GM12874 (cell line): ENCODE measurements at regions not wholly inside any gene's neighbourhood (a gene's known extent, or its start where the extent isn't known, plus 50 kb on each side); places are given as distances from the start of the nearest gene placed in this dataset.

Experiments used
- TF ChIP-seq, protein P1 (sequence below): IDR thresholded peaks from 2 replicates; pipeline ENCODE4 v1.5.1; 2011; ENCODE audit warnings: low read depth, mild to moderate bottlenecking, control low read depth, low read length, moderate library complexity; ENCODE audit not compliant: insufficient read depth

DNA sequence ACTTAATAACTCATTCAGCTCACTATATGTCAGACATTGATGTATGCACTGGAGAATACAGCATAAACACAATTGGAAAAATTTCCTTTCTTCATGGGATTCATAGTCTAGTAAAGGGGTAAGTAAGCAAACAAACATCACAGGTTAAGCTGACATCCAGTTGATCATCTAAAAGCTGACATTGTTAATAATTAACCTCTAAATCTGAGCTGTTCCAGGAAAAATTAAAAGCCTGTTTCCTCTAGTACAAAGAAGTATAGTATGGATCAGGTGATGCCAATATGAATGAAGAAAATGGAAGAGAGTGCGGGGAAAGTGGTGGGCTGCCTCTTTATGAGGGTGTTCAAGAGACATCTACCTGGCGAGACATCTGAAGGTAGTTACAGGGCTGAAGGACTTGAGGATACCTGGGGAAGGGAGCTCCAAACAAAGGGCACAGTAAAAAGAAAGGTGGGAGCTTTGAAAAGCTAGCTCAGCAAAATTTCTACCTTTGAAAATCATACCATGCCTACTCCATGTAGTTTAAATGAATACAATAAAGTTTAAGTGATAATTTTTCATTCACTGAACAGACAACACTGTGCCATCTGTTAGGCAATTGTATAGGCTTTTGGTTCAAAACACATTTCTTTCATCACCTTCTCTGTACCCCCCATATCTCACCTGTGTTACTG is 619.3 kb downstream of the TRIB2 start:
- TF ChIP-seq, protein P1, sequence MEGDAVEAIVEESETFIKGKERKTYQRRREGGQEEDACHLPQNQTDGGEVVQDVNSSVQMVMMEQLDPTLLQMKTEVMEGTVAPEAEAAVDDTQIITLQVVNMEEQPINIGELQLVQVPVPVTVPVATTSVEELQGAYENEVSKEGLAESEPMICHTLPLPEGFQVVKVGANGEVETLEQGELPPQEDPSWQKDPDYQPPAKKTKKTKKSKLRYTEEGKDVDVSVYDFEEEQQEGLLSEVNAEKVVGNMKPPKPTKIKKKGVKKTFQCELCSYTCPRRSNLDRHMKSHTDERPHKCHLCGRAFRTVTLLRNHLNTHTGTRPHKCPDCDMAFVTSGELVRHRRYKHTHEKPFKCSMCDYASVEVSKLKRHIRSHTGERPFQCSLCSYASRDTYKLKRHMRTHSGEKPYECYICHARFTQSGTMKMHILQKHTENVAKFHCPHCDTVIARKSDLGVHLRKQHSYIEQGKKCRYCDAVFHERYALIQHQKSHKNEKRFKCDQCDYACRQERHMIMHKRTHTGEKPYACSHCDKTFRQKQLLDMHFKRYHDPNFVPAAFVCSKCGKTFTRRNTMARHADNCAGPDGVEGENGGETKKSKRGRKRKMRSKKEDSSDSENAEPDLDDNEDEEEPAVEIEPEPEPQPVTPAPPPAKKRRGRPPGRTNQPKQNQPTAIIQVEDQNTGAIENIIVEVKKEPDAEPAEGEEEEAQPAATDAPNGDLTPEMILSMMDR: no peak

DNA sequence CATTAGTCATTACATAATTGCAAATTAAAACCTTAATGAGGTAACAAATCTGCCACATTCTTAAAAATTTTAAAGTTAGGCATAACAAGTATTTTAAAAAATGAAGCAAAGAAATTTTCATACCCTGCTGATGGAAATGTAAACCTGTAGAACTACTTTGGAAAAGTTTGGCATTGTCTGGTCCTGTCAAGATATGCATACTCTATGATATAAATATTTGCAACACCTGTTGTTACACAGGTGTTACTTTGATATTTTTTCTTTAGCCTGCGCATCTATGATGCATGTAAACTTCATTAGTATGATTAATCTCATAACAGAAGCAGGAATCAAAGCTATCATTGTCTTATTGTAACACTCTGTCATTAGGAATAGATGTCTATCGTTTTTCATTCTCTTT is 634.3 kb downstream of the TRIB2 start:
- TF ChIP-seq, protein P1: no peak

DNA sequence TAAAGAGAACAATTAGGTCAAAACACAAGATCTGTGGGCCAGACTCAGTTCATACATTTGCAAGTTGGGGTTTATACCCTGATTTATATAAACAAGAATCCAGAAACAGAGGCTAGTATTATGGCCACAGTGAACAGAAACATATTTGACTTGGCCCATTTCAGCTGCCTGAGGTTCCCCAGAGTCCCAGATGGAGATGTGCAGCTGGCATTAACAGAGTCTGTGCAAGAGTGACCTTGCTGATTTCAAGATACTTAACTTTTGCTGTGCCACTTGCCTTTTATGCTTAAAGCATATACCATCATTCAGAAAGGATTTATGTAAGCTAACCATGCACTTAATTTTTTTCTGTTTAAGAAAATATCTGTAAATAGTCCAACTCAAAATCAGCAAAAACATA is 636.3 kb downstream of the TRIB2 start:
- TF ChIP-seq, protein P1: no peak

DNA sequence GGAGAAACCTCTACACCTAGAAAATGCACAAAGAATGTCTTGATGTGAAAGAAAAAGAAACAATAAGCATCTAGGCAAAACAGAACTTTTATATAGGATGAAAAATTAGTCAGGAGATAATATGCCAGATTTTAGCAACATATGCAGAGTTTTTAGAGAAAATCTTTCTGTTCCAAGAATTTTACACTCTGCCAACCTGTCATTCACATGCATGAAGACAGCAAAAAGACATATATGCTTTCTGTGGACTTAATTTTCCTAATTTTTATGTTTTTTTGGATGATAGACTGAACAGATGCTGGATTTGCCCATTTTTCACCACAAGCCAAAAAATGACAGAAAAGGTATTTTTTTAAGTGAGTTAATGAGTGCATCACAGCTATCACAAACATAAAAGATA is 637.3 kb downstream of the TRIB2 start:
- TF ChIP-seq, protein P1: no peak

DNA sequence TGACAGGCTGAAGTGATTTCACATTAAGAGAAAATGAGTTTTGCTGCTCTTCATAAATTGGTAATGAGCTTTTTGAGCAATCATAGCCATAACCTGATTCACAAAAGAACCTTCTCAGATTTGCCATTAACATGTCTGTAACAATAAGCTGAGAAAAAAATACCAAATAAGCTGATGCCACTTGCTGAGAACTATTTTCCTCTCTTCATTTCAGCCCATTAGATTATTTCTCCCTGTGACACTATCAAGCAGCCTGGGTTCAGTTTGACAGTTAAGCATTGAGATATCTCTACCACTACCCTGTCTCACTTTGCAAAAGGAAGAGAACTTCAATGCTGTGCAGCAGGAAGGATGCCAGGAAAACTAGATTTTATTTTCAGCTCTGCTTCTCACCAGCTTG is 673.9 kb downstream of the TRIB2 start:
- TF ChIP-seq, protein P1: no peak

DNA sequence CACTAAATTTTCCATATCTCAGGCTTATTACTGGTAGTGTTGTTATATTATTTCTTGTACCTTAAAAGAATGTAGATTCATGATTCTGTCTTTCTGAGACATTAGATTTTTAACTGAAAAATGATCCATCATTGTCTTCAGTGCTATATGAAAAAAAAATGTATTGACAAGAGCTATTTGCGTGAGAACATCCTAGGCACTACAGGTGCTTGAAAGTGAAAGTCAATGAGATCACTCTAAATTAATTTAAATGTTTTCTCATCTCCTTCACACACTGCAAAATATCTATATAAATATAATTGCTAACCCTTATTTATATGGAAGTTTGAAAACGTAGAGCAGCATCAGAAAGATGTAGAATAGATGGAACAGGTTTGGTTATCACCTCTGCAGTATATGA is 684.6 kb downstream of the TRIB2 start:
- TF ChIP-seq, protein P1: no peak

DNA sequence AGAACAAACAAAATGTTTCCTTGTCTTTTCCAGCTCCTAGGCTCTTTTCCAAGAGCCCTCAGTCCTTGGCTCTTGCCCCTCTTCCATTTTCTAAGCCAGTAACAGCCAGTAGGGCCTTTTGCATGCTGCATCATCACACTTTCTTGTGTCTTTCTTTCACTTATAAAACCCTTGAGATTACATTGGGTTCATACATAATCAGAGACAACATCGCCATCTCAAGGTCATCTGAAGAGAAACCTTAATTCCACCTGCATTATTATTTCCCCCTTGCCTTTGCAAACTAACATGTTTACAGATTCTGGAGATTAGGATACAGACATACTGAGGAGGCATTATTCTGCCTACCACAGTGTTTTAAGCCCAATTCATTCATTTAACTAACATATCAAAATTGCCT is 697.3 kb downstream of the TRIB2 start:
- TF ChIP-seq, protein P1: no peak
